T-helper 1 cell treated with Interleukin-12 subunit alpha and Interleukin-12 subunit beta and Interleukin-4 antibody, amounts not matched to agents 30 μg/mL and 1 μg/mL, for 36 hours (primary cell): ENCODE measurements at regions not wholly inside any gene's neighbourhood (a gene's known extent, or its start where the extent isn't known, plus 50 kb on each side); places are given as distances from the start of the nearest gene placed in this dataset.

Source experiments
- H3K27ac Mint-ChIP-seq: one replicate; pipeline ENCODE4 v1.8.0; 2021; ENCODE audit warnings: mild to moderate bottlenecking, mixed read lengths
- H3K27me3 Mint-ChIP-seq: one replicate; pipeline ENCODE4 v1.8.0; 2021; ENCODE audit warnings: low read depth, mixed read lengths
- H3K36me3 Mint-ChIP-seq: one replicate; pipeline ENCODE4 v1.8.0; 2021; ENCODE audit warnings: low read depth, mixed read lengths
- H3K4me1 Mint-ChIP-seq: one replicate; pipeline ENCODE4 v1.8.0; 2021; ENCODE audit warnings: low read depth, mixed read lengths
- H3K4me3 Mint-ChIP-seq: one replicate; pipeline ENCODE4 v1.8.0; 2021; ENCODE audit warnings: mild to moderate bottlenecking, moderate library complexity, mixed read lengths
- H3K9me3 Mint-ChIP-seq: one replicate; pipeline ENCODE4 v1.8.0; 2021; ENCODE audit warnings: mixed read lengths

DNA sequence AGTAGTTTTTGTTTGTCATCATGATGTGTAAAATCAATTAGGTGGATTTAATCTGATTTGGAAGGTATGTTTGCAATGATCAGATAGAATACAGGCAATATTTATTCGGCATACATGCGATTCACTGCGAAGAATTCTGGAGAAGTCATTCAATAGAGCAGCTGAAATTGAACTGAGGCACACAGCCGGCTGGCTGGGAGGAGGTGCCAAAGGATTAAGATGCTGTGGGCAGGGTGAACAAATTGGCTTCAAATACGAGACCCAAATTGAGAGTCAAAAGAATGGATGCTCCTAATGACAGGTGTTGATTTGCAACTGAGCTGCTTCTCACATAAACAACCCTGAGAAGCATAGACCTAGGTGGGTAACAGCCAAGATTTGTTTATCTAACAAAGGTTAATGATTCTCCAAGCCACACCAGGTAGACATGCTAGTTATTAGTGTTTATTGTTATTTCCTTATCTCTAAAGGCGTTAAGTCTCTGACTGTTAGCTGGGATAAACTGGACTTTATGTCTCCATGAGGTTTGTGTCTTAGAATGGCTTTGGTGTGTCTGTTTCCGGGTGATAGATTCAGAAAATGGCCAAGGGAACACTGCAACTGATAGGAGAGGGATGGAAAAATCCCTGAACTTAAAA is 55.3 kb upstream of the CLINT1 start:
- no peak overlapping the region for H3K4me3 Mint-ChIP-seq
- H3K4me1 Mint-ChIP-seq: peaks cover 19% of the 10 kb centered on the region
- H3K9me3 Mint-ChIP-seq: no peaks in the 10 kb centered on the region
- no peak overlapping the region for H3K27ac Mint-ChIP-seq
- H3K27me3 Mint-ChIP-seq: no peaks in the 10 kb centered on the region
- H3K36me3 Mint-ChIP-seq: no peaks in the 10 kb centered on the region

DNA sequence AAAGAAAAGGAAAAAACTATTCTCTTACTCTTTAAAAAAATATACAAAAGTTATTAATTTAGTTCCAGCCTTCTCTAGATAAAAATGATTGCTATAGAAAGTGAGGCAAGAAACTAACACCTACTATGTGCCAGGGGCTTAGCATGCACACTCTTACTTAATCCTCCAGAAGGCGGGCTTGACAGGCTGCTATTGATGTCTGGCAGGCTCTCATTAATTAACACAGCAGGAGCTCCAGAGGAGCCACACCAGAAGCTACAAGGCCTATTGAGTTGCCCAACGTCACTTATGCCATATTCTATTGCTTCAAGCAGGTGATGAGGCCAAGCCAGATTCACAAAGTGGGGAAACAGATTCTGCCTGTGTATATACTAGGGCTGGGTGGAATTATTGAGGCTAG is 54.6 kb upstream of the CLINT1 start:
- Mint-ChIP-seq H3K27ac (no peak overlapping the region), H3K9me3 (no peaks in the 10 kb centered on the region), H3K27me3 (no peaks in the 10 kb centered on the region), H3K4me3 (no peak overlapping the region), H3K4me1 (peaks cover 12% of the 10 kb centered on the region), H3K36me3 (no peaks in the 10 kb centered on the region)

GRCh38 chr5:157912621-157913325 is 53.8 kb upstream of the CLINT1 start:
- H3K36me3 Mint-ChIP-seq: no peaks in the 10 kb centered on the region
- no peak overlapping the region for H3K27ac Mint-ChIP-seq
- no peaks in the 10 kb centered on the region for H3K27me3 Mint-ChIP-seq
- peaks cover 4% of the 10 kb centered on the region for H3K4me1 Mint-ChIP-seq
- H3K9me3 Mint-ChIP-seq: no peaks in the 10 kb centered on the region
- no peak overlapping the region for H3K4me3 Mint-ChIP-seq

GRCh38 chr5:157911568-157911967 is 52.6 kb upstream of the CLINT1 start:
- Mint-ChIP-seq H3K4me3 (no peak overlapping the region), H3K4me1 (no peaks in the 10 kb centered on the region), H3K36me3 (no peaks in the 10 kb centered on the region), H3K27me3 (no peaks in the 10 kb centered on the region), H3K9me3 (no peaks in the 10 kb centered on the region), H3K27ac (no peak overlapping the region)
